ENCODE measurements at regions not wholly inside any gene's neighbourhood (a gene's known extent, or its start where the extent isn't known, plus 50 kb on each side); places are given as distances from the start of the nearest gene placed in this dataset.
A peak's percentile ranks its signal among the peaks of the same experiment; 100 is the strongest.

GRCh38 chr2:121918231-121918630, 162.8 kb downstream of the TSN start:
- no peaks in the 10 kb centered on the region for H3K36me3 ChIP-seq (replicated peaks in 1 of 2; ENCODE audit: control insufficient read depth in 2 of 2, insufficient read depth in 2 of 2, low read length in 2 of 2)
- H3K27ac ChIP-seq (replicated peaks; ENCODE audit: low read length): no peak overlapping the region
- H3K23ac ChIP-seq (ENCODE audit: low read depth, low read length, poor library complexity): no peak overlapping the region
- no peak overlapping the region for H2BK15ac ChIP-seq (ENCODE audit: low read length)
- H3K9me3 ChIP-seq (replicated peaks in 1 of 2; ENCODE audit: control insufficient read depth in 2 of 2, insufficient read depth in 1 of 2, low read depth in 1 of 2, low read length in 2 of 2): no peaks in the 10 kb centered on the region
- no peak overlapping the region for H3K14ac ChIP-seq (ENCODE audit: low read length)
- no peak overlapping the region for H3K4me3 ChIP-seq (ENCODE audit: low read length in 2 of 2)
- H2BK12ac ChIP-seq (ENCODE audit: low read length): no peak overlapping the region
- H2AFZ ChIP-seq (ENCODE audit: low read length): no peak overlapping the region
- no peak overlapping the region for H4K8ac ChIP-seq (ENCODE audit: low read depth, low read length)
- no peak for DNase-seq (ENCODE audit: low spot score)
- H3K79me1 ChIP-seq (ENCODE audit: low read depth, low read length): no peaks in the 10 kb centered on the region
- H3K27me3 ChIP-seq (ENCODE audit: control insufficient read depth in 3 of 3, insufficient read depth in 3 of 3, low read depth in 1 of 3, low read length in 3 of 3): no peaks in the 10 kb centered on the region
- no peak overlapping the region for H2BK5ac ChIP-seq (ENCODE audit: low read length)
- H2AK5ac ChIP-seq (ENCODE audit: low read depth, low read length): no peak overlapping the region
- H4K91ac ChIP-seq (ENCODE audit: low read depth, low read length, poor library complexity): no peak overlapping the region
- H3K4me1 ChIP-seq (ENCODE audit: control insufficient read depth in 2 of 2, insufficient read depth in 1 of 2, low read depth in 1 of 2, low read length in 2 of 2): no peaks in the 10 kb centered on the region
- H3K18ac ChIP-seq (ENCODE audit: low read length): no peak overlapping the region
- no peak overlapping the region for H2BK120ac ChIP-seq (ENCODE audit: low read depth, low read length)
- no peak overlapping the region for H3K4me2 ChIP-seq (ENCODE audit: insufficient read depth, low read length, poor library complexity, severe bottlenecking)
- no peak overlapping the region for H3K9ac ChIP-seq (ENCODE audit: low read depth, low read length, poor library complexity)
- WGBS, 2 donors (ENCODE audit: extremely low coverage in 2 of 2, insufficient read length in 2 of 2, insufficient replicate concordance in 1 of 2): no CpG with 5 or more reads among the region's 2 CpGs
- no peak overlapping the region for H3K4ac ChIP-seq (ENCODE audit: low read length)

- Histone ChIP-seq H2BK12ac (ENCODE audit: low read length) (no peak overlapping the region), H3K79me1 (ENCODE audit: low read depth, low read length) (no peaks in the 10 kb centered on the region), H2AK5ac (ENCODE audit: low read depth, low read length) (no peak overlapping the region), H3K27ac (replicated peaks; ENCODE audit: low read length) (no peak overlapping the region), H3K9ac (ENCODE audit: low read depth, low read length, poor library complexity) (no peak overlapping the region), H3K23ac (ENCODE audit: low read depth, low read length, poor library complexity) (no peak overlapping the region), H2BK15ac (ENCODE audit: low read length) (no peak overlapping the region), H3K4me1 (ENCODE audit: control insufficient read depth in 2 of 2, insufficient read depth in 1 of 2, low read depth in 1 of 2, low read length in 2 of 2) (no peaks in the 10 kb centered on the region), H2BK5ac (ENCODE audit: low read length) (no peak overlapping the region), H3K14ac (ENCODE audit: low read length) (no peak overlapping the region), H3K27me3 (ENCODE audit: control insufficient read depth in 3 of 3, insufficient read depth in 3 of 3, low read depth in 1 of 3, low read length in 3 of 3) (no peaks in the 10 kb centered on the region), H3K4me2 (ENCODE audit: insufficient read depth, low read length, poor library complexity, severe bottlenecking) (no peak overlapping the region), H3K9me3 (replicated peaks in 1 of 2; ENCODE audit: control insufficient read depth in 2 of 2, insufficient read depth in 1 of 2, low read depth in 1 of 2, low read length in 2 of 2) (no peaks in the 10 kb centered on the region), H3K4me3 (ENCODE audit: low read length in 2 of 2) (no peak overlapping the region), H4K8ac (ENCODE audit: low read depth, low read length) (no peak overlapping the region), H3K36me3 (replicated peaks in 1 of 2; ENCODE audit: control insufficient read depth in 2 of 2, insufficient read depth in 2 of 2, low read length in 2 of 2) (no peaks in the 10 kb centered on the region), H2AFZ (ENCODE audit: low read length) (no peak overlapping the region), H3K18ac (ENCODE audit: low read length) (peak overlapping the region; percentile 21), H4K91ac (ENCODE audit: low read depth, low read length, poor library complexity) (peak overlapping the region; percentile 35), H2BK120ac (ENCODE audit: low read depth, low read length) (no peak overlapping the region), H3K4ac (ENCODE audit: low read length) (no peak overlapping the region)
- no CpG with 5 or more reads among the region's 9 CpGs for WGBS, 2 donors (ENCODE audit: extremely low coverage in 2 of 2, insufficient read length in 2 of 2, insufficient replicate concordance in 1 of 2)
- no peak for DNase-seq (ENCODE audit: low spot score)
These were observed 164.4 kb downstream of the TSN start for GRCh38 chr2:121919803-121920202.

- no peak overlapping the region for H3K14ac ChIP-seq (ENCODE audit: low read length)
- DNase-seq (ENCODE audit: low spot score): no peak
- no peak overlapping the region for H2AK5ac ChIP-seq (ENCODE audit: low read depth, low read length)
- H3K23ac ChIP-seq (ENCODE audit: low read depth, low read length, poor library complexity): no peak overlapping the region
- no peak overlapping the region for H2AFZ ChIP-seq (ENCODE audit: low read length)
- no peak overlapping the region for H3K4me3 ChIP-seq (ENCODE audit: low read length in 2 of 2)
- H2BK5ac ChIP-seq (ENCODE audit: low read length): no peak overlapping the region
- no peak overlapping the region for H2BK120ac ChIP-seq (ENCODE audit: low read depth, low read length)
- no peaks in the 10 kb centered on the region for H3K9me3 ChIP-seq (replicated peaks in 1 of 2; ENCODE audit: control insufficient read depth in 2 of 2, insufficient read depth in 1 of 2, low read depth in 1 of 2, low read length in 2 of 2)
- H4K8ac ChIP-seq (ENCODE audit: low read depth, low read length): no peak overlapping the region
- no peak overlapping the region for H2BK12ac ChIP-seq (ENCODE audit: low read length)
- no peaks in the 10 kb centered on the region for H3K4me1 ChIP-seq (ENCODE audit: control insufficient read depth in 2 of 2, insufficient read depth in 1 of 2, low read depth in 1 of 2, low read length in 2 of 2)
- H3K36me3 ChIP-seq (replicated peaks in 1 of 2; ENCODE audit: control insufficient read depth in 2 of 2, insufficient read depth in 2 of 2, low read length in 2 of 2): no peaks in the 10 kb centered on the region
- WGBS, 2 donors (ENCODE audit: extremely low coverage in 2 of 2, insufficient read length in 2 of 2, insufficient replicate concordance in 1 of 2): no CpG with 5 or more reads among the region's 4 CpGs
- no peak overlapping the region for H3K18ac ChIP-seq (ENCODE audit: low read length)
- H3K27me3 ChIP-seq (ENCODE audit: control insufficient read depth in 3 of 3, insufficient read depth in 3 of 3, low read depth in 1 of 3, low read length in 3 of 3): no peaks in the 10 kb centered on the region
- H2BK15ac ChIP-seq (ENCODE audit: low read length): no peak overlapping the region
- H3K4ac ChIP-seq (ENCODE audit: low read length): no peak overlapping the region
- no peak overlapping the region for H3K9ac ChIP-seq (ENCODE audit: low read depth, low read length, poor library complexity)
- no peak overlapping the region for H3K4me2 ChIP-seq (ENCODE audit: insufficient read depth, low read length, poor library complexity, severe bottlenecking)
- H3K27ac ChIP-seq (replicated peaks; ENCODE audit: low read length): no peak overlapping the region
- H4K91ac ChIP-seq (ENCODE audit: low read depth, low read length, poor library complexity): no peak overlapping the region
- no peaks in the 10 kb centered on the region for H3K79me1 ChIP-seq (ENCODE audit: low read depth, low read length)
These were observed 170.0 kb downstream of the TSN start for GRCh38 chr2:121925466-121925865.

- Histone ChIP-seq H3K9me3 (replicated peaks in 1 of 2; ENCODE audit: control insufficient read depth in 2 of 2, insufficient read depth in 1 of 2, low read depth in 1 of 2, low read length in 2 of 2) (no peaks in the 10 kb centered on the region), H2BK15ac (ENCODE audit: low read length) (no peak overlapping the region), H3K14ac (ENCODE audit: low read length) (no peak overlapping the region), H3K4ac (ENCODE audit: low read length) (no peak overlapping the region), H2BK12ac (ENCODE audit: low read length) (no peak overlapping the region), H3K27me3 (ENCODE audit: control insufficient read depth in 3 of 3, insufficient read depth in 3 of 3, low read depth in 1 of 3, low read length in 3 of 3) (no peaks in the 10 kb centered on the region), H3K23ac (ENCODE audit: low read depth, low read length, poor library complexity) (no peak overlapping the region), H3K36me3 (replicated peaks in 1 of 2; ENCODE audit: control insufficient read depth in 2 of 2, insufficient read depth in 2 of 2, low read length in 2 of 2) (no peaks in the 10 kb centered on the region), H3K4me1 (ENCODE audit: control insufficient read depth in 2 of 2, insufficient read depth in 1 of 2, low read depth in 1 of 2, low read length in 2 of 2) (no peaks in the 10 kb centered on the region), H2AFZ (ENCODE audit: low read length) (no peak overlapping the region), H3K27ac (replicated peaks; ENCODE audit: low read length) (no peak overlapping the region), H3K4me2 (ENCODE audit: insufficient read depth, low read length, poor library complexity, severe bottlenecking) (no peak overlapping the region), H2BK5ac (ENCODE audit: low read length) (no peak overlapping the region), H2BK120ac (ENCODE audit: low read depth, low read length) (no peak overlapping the region), H3K9ac (ENCODE audit: low read depth, low read length, poor library complexity) (no peak overlapping the region), H3K4me3 (ENCODE audit: low read length in 2 of 2) (no peak overlapping the region), H4K91ac (ENCODE audit: low read depth, low read length, poor library complexity) (no peak overlapping the region), H3K79me1 (ENCODE audit: low read depth, low read length) (no peaks in the 10 kb centered on the region), H2AK5ac (ENCODE audit: low read depth, low read length) (no peak overlapping the region), H3K18ac (ENCODE audit: low read length) (no peak overlapping the region), H4K8ac (ENCODE audit: low read depth, low read length) (no peak overlapping the region)
- no peak for DNase-seq (ENCODE audit: low spot score)
- no CpG with 5 or more reads among the region's 1 CpG for WGBS, 2 donors (ENCODE audit: extremely low coverage in 2 of 2, insufficient read length in 2 of 2, insufficient replicate concordance in 1 of 2)
These were observed 187.8 kb downstream of the TSN start for GRCh38 chr2:121943285-121943684.

Measured in neuronal stem cell (in vitro differentiated cells).